Esophagus squamous epithelium (tissue), 4 donors: ENCODE measurements at regions not wholly inside any gene's neighbourhood (a gene's known extent, or its start where the extent isn't known, plus 50 kb on each side); places are given as distances from the start of the nearest gene placed in this dataset.

Source experiments
- POLR2A ChIP-seq, 4 donors: fragments of 450-650 bp; IDR thresholded peaks; one replicate each; pipeline ENCODE4 v1.6.1; 2017; ENCODE audit warnings: antibody characterized with exemption in 4 of 4, mild to moderate bottlenecking in 4 of 4, moderate library complexity in 3 of 4
- TF ChIP-seq, protein P1 (sequence below), 6 experiments: fragments of 450-650 bp in 4 of 6; fragments of 200-600 bp in 2 of 6; sonication (generic) in 2 of 6; IDR thresholded peaks; one replicate each; pipeline ENCODE4 v1.5.1; 2016 to 2019; ENCODE audit warnings: antibody characterized with exemption in 6 of 6, mild to moderate bottlenecking in 4 of 6, moderate library complexity in 4 of 6

- TF ChIP-seq, protein P1, sequence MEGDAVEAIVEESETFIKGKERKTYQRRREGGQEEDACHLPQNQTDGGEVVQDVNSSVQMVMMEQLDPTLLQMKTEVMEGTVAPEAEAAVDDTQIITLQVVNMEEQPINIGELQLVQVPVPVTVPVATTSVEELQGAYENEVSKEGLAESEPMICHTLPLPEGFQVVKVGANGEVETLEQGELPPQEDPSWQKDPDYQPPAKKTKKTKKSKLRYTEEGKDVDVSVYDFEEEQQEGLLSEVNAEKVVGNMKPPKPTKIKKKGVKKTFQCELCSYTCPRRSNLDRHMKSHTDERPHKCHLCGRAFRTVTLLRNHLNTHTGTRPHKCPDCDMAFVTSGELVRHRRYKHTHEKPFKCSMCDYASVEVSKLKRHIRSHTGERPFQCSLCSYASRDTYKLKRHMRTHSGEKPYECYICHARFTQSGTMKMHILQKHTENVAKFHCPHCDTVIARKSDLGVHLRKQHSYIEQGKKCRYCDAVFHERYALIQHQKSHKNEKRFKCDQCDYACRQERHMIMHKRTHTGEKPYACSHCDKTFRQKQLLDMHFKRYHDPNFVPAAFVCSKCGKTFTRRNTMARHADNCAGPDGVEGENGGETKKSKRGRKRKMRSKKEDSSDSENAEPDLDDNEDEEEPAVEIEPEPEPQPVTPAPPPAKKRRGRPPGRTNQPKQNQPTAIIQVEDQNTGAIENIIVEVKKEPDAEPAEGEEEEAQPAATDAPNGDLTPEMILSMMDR (IDR thresholded peaks at IDR 0.05): no peak
- no peak for TF ChIP-seq POLR2A (IDR thresholded peaks at IDR 0.05)
These were observed 128.2 kb upstream of the SPACA1 start for GRCh38 chr6:87919416-87919815.
